ENCODE measurements at regions not wholly inside any gene's neighbourhood (a gene's known extent, or its start where the extent isn't known, plus 50 kb on each side); places are given as distances from the start of the nearest gene placed in this dataset.

GRCh38 chr4:146114066-146114465 lies 61.5 kb upstream of the LSM6 start:
- no peak overlapping the region for H3K4me3 ChIP-seq (ENCODE audit: low read depth, low read length)
- no peak for DNase-seq (ENCODE audit: low read depth)
- TF ChIP-seq MYC (IDR thresholded peaks at IDR 0.05; ENCODE audit: low read depth, low read length) = no peak

- DNase-seq (ENCODE audit: low read depth) = no peak
- TF ChIP-seq MAX (IDR thresholded peaks at IDR 0.05; ENCODE audit: low read depth, low read length) (no peak), MYC (IDR thresholded peaks at IDR 0.05; ENCODE audit: low read depth, low read length) (no peak), CTCF (IDR thresholded peaks at IDR 0.05; ENCODE audit: low read depth, low read length) (no peak), POLR2A (IDR thresholded peaks at IDR 0.05; ENCODE audit: extremely low read depth, insufficient read length) (no peak)
- H3K4me3 ChIP-seq (ENCODE audit: low read depth, low read length) = no peak overlapping the region
Measured at GRCh38 chr4:146113171-146113570, 62.3 kb upstream of the LSM6 start.

- DNase-seq (ENCODE audit: low read depth) = no peak
- no peak overlapping the region for H3K4me3 ChIP-seq (ENCODE audit: low read depth, low read length)
- TF ChIP-seq MYC (IDR thresholded peaks at IDR 0.05; ENCODE audit: low read depth, low read length) (no peak), POLR2A (IDR thresholded peaks at IDR 0.05; ENCODE audit: extremely low read depth, insufficient read length) (no peak), CTCF (IDR thresholded peaks at IDR 0.05; ENCODE audit: low read depth, low read length) (no peak), MAX (IDR thresholded peaks at IDR 0.05; ENCODE audit: low read depth, low read length) (no peak)
Measured at GRCh38 chr4:146112389-146112788, 63.1 kb upstream of the LSM6 start.

- DNase-seq (ENCODE audit: low read depth) = no peak
- H3K4me3 ChIP-seq (ENCODE audit: low read depth, low read length) = no peak overlapping the region
- TF ChIP-seq MAX (IDR thresholded peaks at IDR 0.05; ENCODE audit: low read depth, low read length) (no peak), POLR2A (IDR thresholded peaks at IDR 0.05; ENCODE audit: extremely low read depth, insufficient read length) (no peak), MYC (IDR thresholded peaks at IDR 0.05; ENCODE audit: low read depth, low read length) (no peak), CTCF (IDR thresholded peaks at IDR 0.05; ENCODE audit: low read depth, low read length) (no peak)
Measured at GRCh38 chr4:146110871-146111485, 64.5 kb upstream of the LSM6 start.

GRCh38 chr4:146108756-146109155 lies 66.8 kb upstream of the LSM6 start:
- H3K4me3 ChIP-seq (ENCODE audit: low read depth, low read length) = no peak overlapping the region
- TF ChIP-seq MYC (IDR thresholded peaks at IDR 0.05; ENCODE audit: low read depth, low read length) (no peak), POLR2A (IDR thresholded peaks at IDR 0.05; ENCODE audit: extremely low read depth, insufficient read length) (no peak), CTCF (IDR thresholded peaks at IDR 0.05; ENCODE audit: low read depth, low read length) (no peak), MAX (IDR thresholded peaks at IDR 0.05; ENCODE audit: low read depth, low read length) (no peak)
- no peak for DNase-seq (ENCODE audit: low read depth)

- H3K4me3 ChIP-seq (ENCODE audit: low read depth, low read length) = no peak overlapping the region
- DNase-seq (ENCODE audit: low read depth) = no peak
- TF ChIP-seq MAX (IDR thresholded peaks at IDR 0.05; ENCODE audit: low read depth, low read length) (no peak), CTCF (IDR thresholded peaks at IDR 0.05; ENCODE audit: low read depth, low read length) (no peak), MYC (IDR thresholded peaks at IDR 0.05; ENCODE audit: low read depth, low read length) (no peak), POLR2A (IDR thresholded peaks at IDR 0.05; ENCODE audit: extremely low read depth, insufficient read length) (no peak)
Measured at GRCh38 chr4:146107587-146108240, 67.8 kb upstream of the LSM6 start.

Data from NB4 (cell line).